Keratinocyte (primary cell): ENCODE measurements at regions not wholly inside any gene's neighbourhood (a gene's known extent, or its start where the extent isn't known, plus 50 kb on each side); places are given as distances from the start of the nearest gene placed in this dataset.

Source experiments
- DNase-seq: peaks from one replicate; pipeline ENCODE4 v3.0.0-alpha.2; 2011; ENCODE audit warnings: low read depth, missing footprints, low spot score
- FAIRE-seq: peaks from 2 replicates; lab custom pipeline; 2011; peaks lifted over from hg19 to GRCh38; lab: Jason Lieb, UNC
- H2AFZ ChIP-seq: 2 replicates; pipeline ENCODE4 v1.6.0; 2012; ENCODE audit warnings: low read length, control low read depth, inconsistent platforms; ENCODE audit not compliant: control insufficient read depth
- H3K27ac ChIP-seq: 2 replicates; pipeline ENCODE4 v1.5.1; 2011; ENCODE audit warnings: low read length; ENCODE audit not compliant: control insufficient read depth, insufficient read depth
- H3K27me3 ChIP-seq: 3 replicates; pipeline ENCODE4 v1.6.0; 2011; ENCODE audit warnings: low read length; ENCODE audit not compliant: control insufficient read depth, insufficient read depth; ENCODE audit errors: extremely low read depth
- H3K36me3 ChIP-seq, 2 experiments: 2 replicates in 1 of 2; 3 replicates in 1 of 2; pipeline ENCODE4 v1.5.1; 2011; ENCODE audit warnings: low read length in 2 of 2, mild to moderate bottlenecking in 1 of 2; ENCODE audit not compliant: control insufficient read depth in 2 of 2, insufficient read depth in 2 of 2; ENCODE audit errors: extremely low read depth in 1 of 2
- H3K4me1 ChIP-seq: 3 replicates; pipeline ENCODE4 v1.5.1; 2011; ENCODE audit warnings: low read length; ENCODE audit not compliant: control insufficient read depth, insufficient read depth; ENCODE audit errors: extremely low read depth
- H3K4me2 ChIP-seq: 3 replicates; pipeline ENCODE4 v1.6.0; 2011; ENCODE audit warnings: low read depth, low read length; ENCODE audit not compliant: control insufficient read depth, insufficient read depth; ENCODE audit errors: extremely low read depth
- H3K4me3 ChIP-seq, 3 experiments: fragments of 200-600 bp in 1 of 3; sonication (generic) in 1 of 3; 2 replicates in 2 of 3; 3 replicates in 1 of 3; pipeline ENCODE4 v1.5.1; 2011 to 2016; ENCODE audit warnings: low read length in 3 of 3, mild to moderate bottlenecking in 3 of 3, control low read depth in 2 of 3, inconsistent platforms in 1 of 3, low read depth in 1 of 3, mixed read lengths in 1 of 3, mixed run types in 1 of 3, moderate library complexity in 1 of 3; ENCODE audit not compliant: control insufficient read depth in 2 of 3, insufficient read depth in 2 of 3; ENCODE audit errors: extremely low read depth in 1 of 3
- H3K79me2 ChIP-seq: 2 replicates; pipeline ENCODE4 v1.6.0; 2012; ENCODE audit warnings: low read length; ENCODE audit not compliant: control insufficient read depth, insufficient read depth
- H3K9ac ChIP-seq: 3 replicates; pipeline ENCODE4 v1.6.0; 2011; ENCODE audit warnings: low read length; ENCODE audit not compliant: control insufficient read depth, insufficient read depth; ENCODE audit errors: extremely low read depth
- H3K9me1 ChIP-seq: 3 replicates; pipeline ENCODE4 v1.6.0; 2011; ENCODE audit warnings: low read length; ENCODE audit not compliant: control insufficient read depth, insufficient read depth; ENCODE audit errors: extremely low read depth
- H3K9me3 ChIP-seq: 2 replicates; pipeline ENCODE4 v1.5.1; 2012; ENCODE audit warnings: low read depth, low read length; ENCODE audit not compliant: control insufficient read depth
- H4K20me1 ChIP-seq: 3 replicates; pipeline ENCODE4 v1.6.0; 2011; ENCODE audit warnings: low read length; ENCODE audit not compliant: control insufficient read depth, insufficient read depth; ENCODE audit errors: extremely low read depth
- CTCF ChIP-seq, 3 experiments: IDR thresholded peaks in 1 of 3; conservative IDR thresholded peaks in 1 of 3; optimal IDR thresholded peaks in 1 of 3; 2 replicates in 2 of 3; 3 replicates in 1 of 3; pipeline versions ENCODE3 to v1.5.1; 2011; ENCODE audit warnings: low read length in 3 of 3, mild to moderate bottlenecking in 3 of 3, moderate library complexity in 2 of 3, control low read depth in 1 of 3, inconsistent platforms in 1 of 3; ENCODE audit not compliant: insufficient read depth in 2 of 3; ENCODE audit errors: extremely low read depth in 1 of 3
- EZH2 ChIP-seq: IDR thresholded peaks from one replicate; pipeline ENCODE4 v1.6.1; 2012; ENCODE audit warnings: inconsistent platforms, mild to moderate bottlenecking, low read length, moderate library complexity
- dilution Hi-C: fragments of 300-500 bp; cut with MboI; formaldehyde crosslinking; loops from one replicate; pipeline ENCODE4 v1.7.0; 2020; ENCODE audit warnings: low sequenced_read_pairs; ENCODE audit not compliant: extremely low pct_ligation_motif_present

- no peak overlapping the region for H3K9ac ChIP-seq
- no peak overlapping the region for H2AFZ ChIP-seq
- no peaks in the 10 kb centered on the region for H3K36me3 ChIP-seq
- TF ChIP-seq EZH2: no peak
- dilution Hi-C loops: no loop called here
- no peaks in the 10 kb centered on the region for H3K9me3 ChIP-seq
- H3K79me2 ChIP-seq: no peaks in the 10 kb centered on the region
- H3K27ac ChIP-seq: no peak overlapping the region
- no peak overlapping the region for H3K4me2 ChIP-seq
- no peaks in the 10 kb centered on the region for H3K4me1 ChIP-seq
- DNase-seq: no peak
- no peak overlapping the region for H3K4me3 ChIP-seq
- H3K27me3 ChIP-seq: no peaks in the 10 kb centered on the region
- no peak for FAIRE-seq
- H4K20me1 ChIP-seq: no peaks in the 10 kb centered on the region
- no peaks in the 10 kb centered on the region for H3K9me1 ChIP-seq
These were observed 184.4 kb upstream of the HS3ST3A1 start for GRCh38 chr17:13785981-13786598.

GRCh38 chr17:13787636-13788035 lies 185.9 kb upstream of the HS3ST3A1 start:
- TF ChIP-seq EZH2: no peak
- TF ChIP-seq CTCF (optimal IDR thresholded peaks at IDR 0.05 in 1 of 3, IDR thresholded peaks at IDR 0.05 in 1 of 3, conservative IDR thresholded peaks at IDR 0.05 in 1 of 3; ENCODE audit: extremely low read depth in 1 of 3, insufficient read depth in 2 of 3, low read length in 3 of 3): no peak
- Histone ChIP-seq H3K79me2 (no peaks in the 10 kb centered on the region), H3K9me1 (no peaks in the 10 kb centered on the region), H3K9ac (no peak overlapping the region), H3K4me1 (no peaks in the 10 kb centered on the region), H3K27me3 (no peaks in the 10 kb centered on the region), H3K36me3 (no peaks in the 10 kb centered on the region), H3K4me3 (no peak overlapping the region), H3K27ac (no peak overlapping the region), H4K20me1 (no peaks in the 10 kb centered on the region), H3K4me2 (no peak overlapping the region), H2AFZ (no peak overlapping the region), H3K9me3 (no peaks in the 10 kb centered on the region)
- dilution Hi-C loops: no loop called here
- DNase-seq: no peak
- no peak for FAIRE-seq

- no peaks in the 10 kb centered on the region for H4K20me1 ChIP-seq
- H3K9ac ChIP-seq: no peak overlapping the region
- no peaks in the 10 kb centered on the region for H3K9me1 ChIP-seq
- H3K27ac ChIP-seq: no peak overlapping the region
- no peaks in the 10 kb centered on the region for H3K36me3 ChIP-seq
- H3K4me1 ChIP-seq: no peaks in the 10 kb centered on the region
- dilution Hi-C loops: no loop called here
- H3K27me3 ChIP-seq: no peaks in the 10 kb centered on the region
- no peaks in the 10 kb centered on the region for H3K9me3 ChIP-seq
- no peaks in the 10 kb centered on the region for H3K79me2 ChIP-seq
- FAIRE-seq (no peak), DNase-seq (no peak)
- H2AFZ ChIP-seq: no peak overlapping the region
- no peak for TF ChIP-seq EZH2
- no peak for TF ChIP-seq CTCF (optimal IDR thresholded peaks at IDR 0.05 in 1 of 3, IDR thresholded peaks at IDR 0.05 in 1 of 3, conservative IDR thresholded peaks at IDR 0.05 in 1 of 3; ENCODE audit: extremely low read depth in 1 of 3, insufficient read depth in 2 of 3, low read length in 3 of 3)
- H3K4me2 ChIP-seq: no peak overlapping the region
- H3K4me3 ChIP-seq: no peak overlapping the region
These were observed 186.7 kb upstream of the HS3ST3A1 start for GRCh38 chr17:13788385-13788784.
